HG02885 (cell line): ENCODE measurements at regions not wholly inside any gene's neighbourhood (a gene's known extent, or its start where the extent isn't known, plus 50 kb on each side); places are given as distances from the start of the nearest gene placed in this dataset.

Experiments
- ATAC-seq: cut with Tn5 transposase; IDR thresholded peaks from one replicate; pipeline ENCODE4 v1.9.1; 2021; ENCODE audit warnings: mild to moderate bottlenecking; ENCODE audit not compliant: unreplicated experiment, poor library complexity

GRCh38 chrX:8870411-8870810 is 69.2 kb upstream of the FAM9A start:
- ATAC-seq = no peak

DNA sequence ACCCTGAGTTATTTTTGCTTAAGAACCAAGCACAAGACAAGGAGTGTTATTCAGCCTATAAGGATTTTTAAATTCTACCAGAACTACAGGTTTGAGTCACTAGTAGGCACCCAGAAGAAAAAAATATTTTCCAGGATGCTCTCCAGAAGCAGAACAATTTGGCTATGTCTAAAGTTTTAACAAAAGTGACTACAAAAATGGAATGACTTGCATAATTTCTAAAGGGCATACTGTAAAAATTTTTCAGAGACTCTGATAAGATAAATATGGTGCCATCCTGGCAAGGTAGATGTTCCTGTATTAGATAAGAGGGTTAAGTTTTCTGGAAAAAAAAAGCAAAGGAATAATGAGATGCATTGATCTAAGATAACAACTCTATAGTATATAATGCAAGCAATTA is 68.6 kb upstream of the FAM9A start:
- no peak for ATAC-seq

GRCh38 chrX:8868906-8869305 is 67.7 kb upstream of the FAM9A start:
- ATAC-seq = no peak

- ATAC-seq = no peak
These were observed 67.0 kb upstream of the FAM9A start for GRCh38 chrX:8868070-8868773.

- ATAC-seq = no peak
These were observed 66.2 kb upstream of the FAM9A start for GRCh38 chrX:8867406-8867805.

- no peak for ATAC-seq
These were observed 63.0 kb upstream of the FAM9A start for GRCh38 chrX:8864161-8864560.

DNA sequence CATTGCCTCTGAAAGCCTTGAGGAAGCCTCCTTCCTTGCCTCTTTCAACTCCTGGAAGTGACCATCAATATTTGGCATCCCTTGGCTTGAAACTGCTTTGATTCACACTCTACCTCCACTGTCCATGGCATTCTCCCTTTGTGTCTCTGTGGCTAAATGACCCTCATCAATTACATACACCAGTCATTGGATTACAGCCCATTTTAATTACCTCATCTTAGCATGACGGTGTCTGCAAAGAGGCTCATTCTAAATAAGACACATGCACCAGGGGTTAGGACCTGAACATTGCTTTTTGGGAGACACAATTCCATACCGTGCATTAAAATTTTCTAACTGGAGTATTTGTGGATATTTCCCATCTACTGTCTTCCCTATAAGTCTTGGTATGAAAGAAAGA is 60.7 kb upstream of the FAM9A start:
- no peak for ATAC-seq

GRCh38 chrX:8851231-8851886 is 50.2 kb upstream of the FAM9A start:
- no peak for ATAC-seq
